Activated gamma-delta T cell treated with anti-CD3 and anti-CD28 coated beads, Interleukin-2, amount 50 U/mL, for 16 hours (primary cell): ENCODE measurements at regions not wholly inside any gene's neighbourhood (a gene's known extent, or its start where the extent isn't known, plus 50 kb on each side); places are given as distances from the start of the nearest gene placed in this dataset.

ENCODE experiments used
- DNase-seq: peaks from one replicate; pipeline ENCODE4 v3.0.0-alpha.2; 2020; ENCODE audit warnings: low read depth

DNA sequence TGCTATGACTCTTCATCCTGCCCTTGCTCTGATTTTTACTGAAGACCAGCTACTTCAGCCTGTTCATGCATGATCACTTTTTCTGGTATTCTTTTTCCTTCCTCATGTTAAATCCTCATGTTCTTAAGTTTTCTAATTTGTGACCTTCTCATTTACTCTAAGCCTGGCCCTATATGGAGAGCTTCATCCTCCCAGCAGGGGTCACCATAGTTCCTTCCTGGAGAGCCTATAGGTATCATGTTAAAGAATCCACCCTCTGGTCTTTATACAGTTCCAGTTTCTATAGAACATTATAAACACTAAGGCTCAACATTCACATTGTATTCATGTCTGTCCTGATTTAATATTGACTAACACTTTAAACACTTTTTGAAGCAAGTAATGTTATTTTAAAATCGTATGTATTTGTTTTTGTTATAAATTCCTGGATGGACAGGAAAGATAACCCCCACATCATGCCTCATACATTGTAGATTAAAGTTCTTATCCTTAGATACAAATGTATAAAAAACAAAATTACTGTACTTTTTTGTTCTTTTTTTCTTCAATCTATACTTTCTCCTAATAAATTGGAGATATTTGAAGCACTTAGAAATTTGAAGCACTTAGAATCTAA lies 53.8 kb upstream of the OTUD4 start:
- DNase-seq: peak; percentile 40

DNA sequence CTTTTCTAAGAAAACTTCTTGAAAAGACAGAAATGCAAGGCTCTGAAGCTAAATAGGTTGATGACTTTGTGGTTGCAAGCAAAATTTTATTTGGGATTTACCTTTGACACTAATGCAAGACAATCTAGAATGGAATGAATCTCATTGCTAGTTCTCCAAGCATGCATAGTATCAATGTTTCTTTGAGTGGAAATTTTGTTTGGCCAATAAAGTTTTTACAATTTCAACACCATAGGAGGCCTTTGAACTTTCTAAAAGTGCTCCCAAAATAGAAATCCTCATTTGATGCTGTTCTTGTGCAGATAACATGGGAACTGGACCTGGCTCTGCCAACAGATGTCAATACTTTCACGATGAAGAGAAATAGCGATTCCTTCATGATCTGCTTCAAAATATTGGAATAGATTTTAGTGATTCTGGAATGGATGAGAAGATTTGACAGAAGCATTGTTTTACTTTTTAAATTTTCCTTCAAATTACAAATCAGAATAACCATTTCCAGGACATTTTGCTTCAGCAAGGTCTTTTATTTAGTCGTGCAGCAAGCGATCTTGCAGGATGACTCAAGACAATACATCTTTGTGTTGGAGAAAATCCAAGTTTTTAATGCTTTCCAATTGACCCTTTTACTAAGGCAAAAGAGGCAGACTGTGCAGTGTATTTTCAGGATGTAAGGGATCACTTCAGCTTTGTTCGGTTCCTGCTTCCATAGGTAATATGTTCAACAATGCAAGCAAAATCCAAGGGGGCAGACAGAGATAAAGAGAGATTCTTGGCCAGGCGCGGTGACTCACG lies 51.7 kb upstream of the OTUD4 start:
- no peak for DNase-seq

DNA sequence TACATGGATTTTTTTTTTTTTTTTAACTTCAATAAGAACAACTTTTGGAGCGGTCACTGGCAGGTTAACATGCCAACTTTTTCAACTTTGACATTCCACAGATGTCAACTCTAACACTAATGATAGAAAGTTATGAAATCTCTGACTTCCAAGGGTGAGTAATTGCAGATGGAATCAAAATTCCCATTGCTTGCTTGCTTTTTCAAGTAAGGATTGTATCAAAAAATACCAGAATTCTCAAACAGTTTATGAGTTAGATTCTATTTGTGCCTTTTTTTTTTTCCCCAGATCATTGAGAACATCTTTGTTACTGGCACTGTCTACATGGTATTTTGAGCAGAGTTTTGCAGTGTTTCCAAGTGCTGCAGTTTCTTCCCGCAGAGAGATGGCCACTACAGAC lies 50.3 kb upstream of the OTUD4 start:
- no peak for DNase-seq
